ENCODE measurements at regions not wholly inside any gene's neighbourhood (a gene's known extent, or its start where the extent isn't known, plus 50 kb on each side); places are given as distances from the start of the nearest gene placed in this dataset.
"Not testable (repeated sequence)": the region's sequence is repeated elsewhere in the genome, so short reads cannot be mapped to it uniquely, and the experiment has no call there.

DNA sequence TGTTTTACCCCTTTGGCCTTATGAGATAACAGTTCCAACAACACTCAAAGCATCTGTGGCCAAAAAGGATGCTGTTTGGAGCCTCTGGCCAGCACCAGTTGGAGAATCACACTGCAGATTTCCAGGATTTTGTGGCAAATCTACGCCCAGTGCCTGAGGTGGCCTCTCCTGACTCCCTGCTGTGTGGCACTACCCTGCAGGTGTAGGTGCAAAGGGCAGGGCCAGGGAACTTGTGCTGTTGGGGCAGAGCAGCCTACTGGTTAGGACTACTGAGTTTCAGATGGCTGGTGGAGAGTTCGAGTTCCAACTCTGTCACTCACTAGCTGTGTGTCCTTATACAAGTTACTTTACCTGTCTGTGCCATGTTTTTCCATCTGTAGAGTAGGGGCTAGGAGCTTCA is 170.5 kb downstream of the PTPRU start:
- no peak for DNase-seq (ENCODE audit: low read depth in 2 of 2)

GRCh38 chr1:29400203-29400602 is 163.9 kb downstream of the PTPRU start:
- not testable (repeated sequence) for DNase-seq (ENCODE audit: low read depth in 2 of 2)

- no peak for DNase-seq (ENCODE audit: low read depth in 2 of 2)
Measured at GRCh38 chr1:29399465-29399864, 163.1 kb downstream of the PTPRU start.

DNA sequence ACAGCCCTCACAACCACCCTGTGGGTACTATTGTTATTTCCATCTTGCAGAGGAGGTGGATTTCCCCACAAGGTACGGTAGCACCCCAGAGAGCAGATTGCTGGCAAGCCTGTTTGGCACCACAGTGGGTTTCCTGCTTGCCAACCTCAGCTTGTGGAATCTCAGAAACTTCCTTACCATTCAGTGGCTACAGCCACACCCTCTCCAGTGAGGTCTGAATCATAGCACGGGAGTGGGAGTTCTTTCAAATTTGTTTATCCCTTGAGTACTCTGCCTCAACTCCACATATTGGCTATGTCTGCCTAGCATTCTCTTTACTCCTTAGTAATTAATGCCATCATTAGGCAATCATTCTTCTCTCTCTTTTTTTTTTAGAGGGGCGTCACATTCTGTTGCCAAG is 162.1 kb downstream of the PTPRU start:
- DNase-seq (ENCODE audit: low read depth in 2 of 2): peak in 1 of 2 donors; percentile 41

GRCh38 chr1:29397981-29398380 is 161.7 kb downstream of the PTPRU start:
- DNase-seq (ENCODE audit: low read depth in 2 of 2): no peak

- DNase-seq (ENCODE audit: low read depth in 2 of 2): no peak
Measured at GRCh38 chr1:29397256-29397590, 160.9 kb downstream of the PTPRU start.

DNA sequence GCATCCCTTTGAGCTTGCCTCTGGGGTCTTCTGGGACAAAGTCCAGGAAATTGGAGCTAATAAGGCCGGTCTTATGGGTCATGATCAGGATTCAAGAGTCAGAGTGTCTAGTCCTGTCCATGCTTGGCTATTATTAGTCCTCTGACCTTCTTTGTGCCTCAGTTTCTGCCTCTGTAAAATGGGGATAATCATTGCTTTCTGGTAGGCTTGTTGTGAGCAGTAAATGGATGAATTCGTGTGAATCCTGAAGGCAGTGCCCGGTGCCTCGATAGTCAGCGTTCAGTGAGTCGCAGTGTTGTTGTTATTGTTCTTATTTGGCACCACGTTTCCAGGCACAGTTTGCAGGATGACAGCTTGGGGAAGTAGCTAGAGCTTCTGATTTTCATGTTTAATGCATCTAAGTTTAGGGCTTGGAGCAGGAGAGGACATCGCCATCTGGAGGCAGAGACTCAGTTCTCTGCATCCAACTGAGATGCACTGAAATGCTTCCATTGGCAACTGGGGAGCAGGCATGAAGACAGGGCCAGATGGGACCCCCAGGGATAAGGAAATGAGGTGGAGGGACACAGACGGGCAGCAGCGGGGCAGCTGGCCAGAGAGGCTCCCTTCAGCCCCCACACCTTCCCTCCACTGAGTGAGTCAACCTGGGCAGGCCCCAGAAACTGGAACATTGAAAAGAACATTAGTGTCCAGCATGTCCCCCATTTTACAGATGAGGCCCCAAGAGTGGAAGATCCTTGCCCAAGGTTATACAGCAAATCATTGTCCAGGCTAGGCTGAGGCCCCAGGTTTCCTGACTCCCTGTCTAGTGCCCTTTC is 160.3 kb downstream of the PTPRU start:
- peak; percentile 11 to 32 for DNase-seq (ENCODE audit: low read depth in 2 of 2)

DNA sequence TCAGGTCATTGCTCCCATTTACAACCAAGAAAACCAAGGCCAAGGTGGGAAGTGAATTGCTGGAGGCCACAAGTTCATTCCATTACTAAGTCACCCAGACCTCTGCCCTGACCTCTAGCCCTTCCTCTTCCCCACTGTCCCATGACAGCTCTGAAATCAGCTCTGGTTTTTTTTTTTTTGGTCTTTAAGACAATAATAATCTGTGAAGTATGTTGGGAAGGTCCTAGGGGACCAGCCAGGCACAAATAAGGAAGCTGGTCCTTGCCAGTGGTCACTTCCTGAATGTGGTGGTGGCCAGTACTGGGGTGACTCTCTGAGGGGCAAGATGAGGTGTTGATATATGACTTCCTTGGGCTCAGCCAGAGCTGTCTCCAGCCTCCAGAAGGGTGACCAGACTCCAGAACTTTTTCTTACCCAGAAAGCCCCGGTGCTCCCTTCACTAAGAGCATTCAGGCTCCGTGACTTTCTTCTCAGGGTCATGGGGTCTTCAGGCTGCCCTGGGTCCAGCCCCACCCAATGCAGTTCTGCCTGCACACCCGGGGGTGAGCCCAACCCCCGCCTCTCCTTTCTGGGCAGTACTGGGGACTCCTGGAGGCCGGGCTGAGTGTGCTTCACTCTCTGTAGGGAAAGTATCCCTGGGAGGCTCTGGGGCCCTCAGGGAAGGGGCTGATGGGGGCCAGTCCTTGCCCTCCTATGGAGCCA is 159.6 kb downstream of the PTPRU start:
- peak in 1 of 2 donors; percentile 49 for DNase-seq (ENCODE audit: low read depth in 2 of 2)

DNA sequence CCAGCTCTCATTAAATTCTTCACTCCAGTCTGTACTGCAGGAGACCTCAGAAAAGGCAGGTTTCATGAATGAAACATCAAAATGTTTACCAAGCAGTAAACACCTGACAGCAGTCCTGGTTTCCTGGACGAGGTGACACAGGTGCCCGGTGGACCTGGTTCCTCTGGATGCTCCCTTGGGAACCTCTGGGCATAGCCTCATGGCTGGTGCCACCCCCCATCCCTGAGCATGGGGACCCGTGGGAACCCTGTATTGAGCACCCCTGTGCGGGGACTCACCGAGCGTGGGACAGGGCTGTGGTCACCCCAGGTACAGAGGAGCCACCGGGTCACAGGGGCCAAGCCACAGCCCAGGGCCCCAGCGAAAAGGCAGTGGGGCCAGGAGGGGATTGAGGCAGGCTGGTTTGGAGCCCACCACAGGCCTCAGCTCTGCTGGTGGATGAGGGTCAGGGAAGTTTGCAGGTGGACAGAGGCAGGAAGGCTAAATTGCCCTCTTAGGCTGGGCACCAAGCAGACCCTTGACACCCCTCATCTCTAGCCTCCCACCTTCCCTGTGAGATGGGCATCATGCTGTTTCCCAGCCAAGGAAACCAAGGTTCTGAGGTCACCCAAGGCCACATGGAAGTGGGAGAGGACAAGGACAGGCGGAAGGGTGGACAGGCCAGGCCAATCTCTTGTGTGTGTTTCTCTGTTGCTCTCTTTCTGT is 158.4 kb downstream of the PTPRU start:
- no peak for DNase-seq (ENCODE audit: low read depth in 2 of 2)

DNA sequence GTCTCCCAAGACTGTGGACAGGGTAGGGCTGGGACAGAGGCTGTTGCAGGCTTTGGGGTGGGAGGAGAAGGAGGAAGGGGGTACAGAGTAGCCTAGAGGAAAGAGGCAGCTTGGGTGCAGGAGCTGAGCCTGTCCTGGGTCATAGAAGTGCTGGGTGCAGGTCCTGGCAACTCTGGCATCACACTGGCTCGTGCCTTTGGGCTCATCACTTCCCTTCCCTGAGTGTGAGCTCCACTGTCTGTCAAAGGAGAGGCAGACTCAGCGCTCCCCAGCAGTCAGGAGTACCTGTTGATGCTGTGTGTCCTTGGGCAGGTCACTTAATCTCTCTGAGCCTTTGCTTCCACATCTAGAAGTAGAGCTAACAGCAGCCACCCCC is 157.1 kb downstream of the PTPRU start:
- no peak for DNase-seq (ENCODE audit: low read depth in 2 of 2)

GRCh38 chr1:29392486-29393450 is 156.4 kb downstream of the PTPRU start:
- no peak for DNase-seq (ENCODE audit: low read depth in 2 of 2)

GRCh38 chr1:29392036-29392435 is 155.7 kb downstream of the PTPRU start:
- no peak for DNase-seq (ENCODE audit: low read depth in 2 of 2)

DNA sequence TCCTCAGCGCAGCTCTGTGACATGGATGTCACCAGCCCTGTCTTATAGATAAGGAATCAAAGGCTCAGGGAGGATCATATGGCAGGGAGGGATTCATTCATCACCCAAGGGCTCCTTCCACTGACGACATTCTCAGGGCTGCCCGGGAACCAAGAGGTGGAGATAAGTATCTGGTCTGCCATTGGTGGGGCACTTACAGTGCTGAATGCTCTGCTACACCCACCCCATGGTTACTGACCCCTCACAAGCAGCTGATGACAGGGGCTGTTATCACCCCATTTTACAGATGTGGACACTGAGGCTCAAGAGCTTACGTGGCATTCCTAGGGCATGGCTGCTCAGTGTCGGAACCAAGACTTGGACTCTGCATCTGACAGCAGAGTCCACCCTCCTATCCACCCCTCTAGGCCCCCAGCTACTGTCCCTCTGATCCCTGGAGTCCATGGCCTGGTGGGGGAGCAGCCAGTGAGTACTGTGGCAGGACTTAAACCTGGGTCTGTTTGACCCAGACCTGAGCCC is 155.1 kb downstream of the PTPRU start:
- DNase-seq (ENCODE audit: low read depth in 2 of 2): no peak

GRCh38 chr1:29390491-29391361 is 154.4 kb downstream of the PTPRU start:
- DNase-seq (ENCODE audit: low read depth in 2 of 2): no peak

GRCh38 chr1:29390075-29390474 is 153.8 kb downstream of the PTPRU start:
- no peak for DNase-seq (ENCODE audit: low read depth in 2 of 2)

GRCh38 chr1:29389533-29390041 is 153.3 kb downstream of the PTPRU start:
- DNase-seq (ENCODE audit: low read depth in 2 of 2): no peak

- DNase-seq (ENCODE audit: low read depth in 2 of 2): no peak
Measured at GRCh38 chr1:29388884-29389283, 152.6 kb downstream of the PTPRU start.

GRCh38 chr1:29388170-29388569 is 151.8 kb downstream of the PTPRU start:
- DNase-seq (ENCODE audit: low read depth in 2 of 2): no peak

- DNase-seq (ENCODE audit: low read depth in 2 of 2): no peak
Measured at GRCh38 chr1:29387210-29387609, 150.9 kb downstream of the PTPRU start.

- DNase-seq (ENCODE audit: low read depth in 2 of 2): not testable (repeated sequence)
Measured at GRCh38 chr1:29386453-29386852, 150.1 kb downstream of the PTPRU start.

Data from lung microvascular endothelial cell (primary cell).